ENCODE measurements at regions not wholly inside any gene's neighbourhood (a gene's known extent, or its start where the extent isn't known, plus 50 kb on each side); places are given as distances from the start of the nearest gene placed in this dataset.

DNA sequence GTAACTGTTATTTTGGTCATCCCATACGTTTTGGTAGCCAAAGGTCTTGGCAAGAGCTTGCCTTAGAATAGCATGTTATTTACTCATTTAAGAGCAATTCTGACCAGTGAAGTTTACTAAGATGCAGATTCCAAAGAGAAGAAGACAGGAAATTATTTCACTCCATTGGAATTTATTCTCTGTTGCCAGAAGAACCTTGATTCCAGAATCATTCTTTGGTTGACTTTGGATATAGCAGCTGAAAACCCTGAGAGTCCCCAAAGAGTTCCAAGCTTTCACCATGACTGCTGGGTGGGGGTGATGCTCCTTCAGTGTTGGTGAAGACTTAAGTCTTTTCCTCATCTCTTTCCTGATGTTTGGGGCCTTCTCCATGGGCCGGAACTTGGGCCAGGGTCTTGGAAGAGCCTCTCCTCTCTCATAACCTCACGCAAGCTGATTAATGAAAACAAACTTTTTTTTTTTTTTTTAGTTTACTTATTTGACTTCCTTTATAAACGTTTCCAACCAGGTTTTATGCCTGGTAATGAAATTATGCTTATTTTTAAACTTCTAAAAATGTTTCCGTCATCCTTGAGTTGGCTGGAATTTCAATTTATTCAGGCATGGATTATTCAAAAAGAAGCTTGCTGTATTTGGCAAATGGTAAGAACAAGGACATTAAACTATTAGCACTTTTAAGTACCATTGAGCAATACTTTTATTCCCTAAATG is 192.0 kb downstream of the MTX2 start:
- TF ChIP-seq POLR2A (IDR thresholded peaks at IDR 0.05) (no peak), CTCF (IDR thresholded peaks at IDR 0.05) (no peak)
